PC-3 (cell line): ENCODE measurements at regions not wholly inside any gene's neighbourhood (a gene's known extent, or its start where the extent isn't known, plus 50 kb on each side); places are given as distances from the start of the nearest gene placed in this dataset.

ENCODE experiments used
- ATAC-seq: fragments of 200-7000 bp; cut with Tn5 transposase; 2 replicates; pipeline ENCODE4 v1.9.1; 2020; ENCODE audit warnings: mild to moderate bottlenecking, moderate library complexity
- BruUV-seq: library from RNA; stranded (reverse); fragments of 400-500 nt; replicated peaks from 2 replicates; lab custom pipeline; 2021; lab: Mats Ljungman, UMichigan
- CTCF ChIA-PET: fragments of 300-600 bp; sonication (Branson Sonifier 250); formaldehyde crosslinking; loops from one replicate; lab custom pipeline; 2022; ENCODE audit warnings: antibody characterized with exemption; lab: Charles Lee
- POLR2A ChIA-PET: fragments of 300-600 bp; sonication (Branson Sonifier 250); formaldehyde crosslinking; loops from one replicate; lab custom pipeline; 2022; ENCODE audit warnings: antibody characterized with exemption; ENCODE audit not compliant: unreplicated experiment; lab: Charles Lee
- DNase-seq: peaks from one replicate; pipeline ENCODE4 v3.0.0-alpha.2; 2015
- H2AFZ ChIP-seq: fragments of 300-600 bp; sonication (generic); 2 replicates; pipeline ENCODE4 v1.6.0; 2016; ENCODE audit warnings: antibody characterized with exemption, low read length
- H3F3A ChIP-seq: fragments of 300-600 bp; sonication (generic); one replicate; pipeline ENCODE4 v1.6.0; 2017; ENCODE audit warnings: antibody characterized with exemption, low read length, control low read depth, mild to moderate bottlenecking; ENCODE audit not compliant: unreplicated experiment
- H3K27ac ChIP-seq: fragments of 300-600 bp; sonication (generic); 2 replicates; pipeline ENCODE4 v1.5.1; 2016; ENCODE audit warnings: mild to moderate bottlenecking, low read length
- H3K27me3 ChIP-seq: fragments of 300-600 bp; sonication (generic); 2 replicates; pipeline ENCODE4 v1.6.1; 2016; ENCODE audit warnings: low read length, mixed read lengths
- H3K36me3 ChIP-seq: fragments of 300-600 bp; sonication (generic); 2 replicates; pipeline ENCODE4 v1.6.1; 2016; ENCODE audit warnings: low read depth, mixed run types, low read length, mixed read lengths
- H3K4me1 ChIP-seq: fragments of 300-600 bp; sonication (generic); 2 replicates; pipeline ENCODE4 v1.5.1; 2016; ENCODE audit warnings: low read length; ENCODE audit not compliant: insufficient read depth
- H3K4me2 ChIP-seq: fragments of 300-600 bp; sonication (generic); 2 replicates; pipeline ENCODE4 v1.6.0; 2016; ENCODE audit warnings: low read length
- H3K4me3 ChIP-seq: fragments of 300-600 bp; sonication (generic); 2 replicates; pipeline ENCODE4 v1.5.1; 2016; ENCODE audit warnings: mild to moderate bottlenecking, low read length, mixed read lengths
- H3K79me2 ChIP-seq: fragments of 300-600 bp; sonication (generic); 2 replicates; pipeline ENCODE4 v1.6.1; 2017; ENCODE audit warnings: low read length, mixed read lengths
- H3K9ac ChIP-seq: fragments of 300-600 bp; sonication (generic); 2 replicates; pipeline ENCODE4 v1.6.0; 2016; ENCODE audit warnings: mild to moderate bottlenecking, low read length
- H3K9me2 ChIP-seq: fragments of 300-600 bp; sonication (generic); replicated peaks from 2 replicates; pipeline ENCODE4 v1.6.1; 2016; ENCODE audit warnings: mixed run types, low read length, mixed read lengths
- H3K9me3 ChIP-seq: fragments of 300-600 bp; sonication (generic); 2 replicates; pipeline ENCODE4 v1.6.1; 2016; ENCODE audit warnings: low read length, mixed read lengths
- H4K20me1 ChIP-seq: fragments of 300-600 bp; sonication (generic); 2 replicates; pipeline ENCODE4 v1.6.1; 2016; ENCODE audit warnings: low read length, mixed read lengths
- CTCF ChIP-seq: fragments of 300-600 bp; sonication (generic); conservative IDR thresholded peaks from 2 replicates; pipeline ENCODE4 v1.5.1; 2017; ENCODE audit warnings: antibody characterized with exemption, low read depth, mild to moderate bottlenecking, low read length
- EZH2 ChIP-seq: fragments of 300-600 bp; sonication (generic); IDR thresholded peaks from one replicate; pipeline ENCODE4 v1.6.1; 2017; ENCODE audit warnings: antibody characterized with exemption, mild to moderate bottlenecking, low read length; ENCODE audit not compliant: unreplicated experiment
- EZH2phosphoT487 ChIP-seq: fragments of 300-600 bp; sonication (generic); IDR thresholded peaks from 2 replicates; pipeline ENCODE4 v1.6.1; 2018; ENCODE audit warnings: mild to moderate bottlenecking, antibody characterized with exemption, low read length, borderline replicate concordance
- intact Hi-C: fragments of 100-400 bp; cut with micrococcal nuclease; formaldehyde crosslinking; loops from 2 replicates; pipeline ENCODE4 v1.9.0; 2023

- Histone ChIP-seq H4K20me1 (no peaks in the 10 kb centered on the region), H3K79me2 (no peaks in the 10 kb centered on the region), H3K9ac (no peak overlapping the region), H3F3A (no peaks in the 10 kb centered on the region), H3K36me3 (no peaks in the 10 kb centered on the region), H2AFZ (no peak overlapping the region), H3K4me2 (no peak overlapping the region), H3K9me3 (no peaks in the 10 kb centered on the region), H3K27me3 (no peaks in the 10 kb centered on the region), H3K4me1 (no peaks in the 10 kb centered on the region), H3K27ac (no peak overlapping the region), H3K9me2 (no peaks in the 10 kb centered on the region), H3K4me3 (no peak overlapping the region)
- DNase-seq, result no peak
- ChIA-PET CTCF (no interaction called here), POLR2A (no interaction called here)
- ATAC-seq, result no peak
- no TSS peak for BruUV-seq
- TF ChIP-seq EZH2phosphoT487, result no peak
- no peak for TF ChIP-seq CTCF
- TF ChIP-seq EZH2, result no peak
- intact Hi-C loops, result no loop called here
Observed at GRCh38 chr5:118070041-118070440, 918.3 kb downstream of the DTWD2 start.

- DNase-seq, result no peak
Observed at GRCh38 chr5:118069452-118069851, 918.9 kb downstream of the DTWD2 start.

More at GRCh38 chr5:118069452-118069851, 918.9 kb downstream of the DTWD2 start:
- no TSS peak for BruUV-seq
- Histone ChIP-seq H4K20me1 (no peaks in the 10 kb centered on the region), H3K9me3 (no peaks in the 10 kb centered on the region), H3K4me1 (no peaks in the 10 kb centered on the region), H3K9ac (no peak overlapping the region), H3K27me3 (no peaks in the 10 kb centered on the region), H3K4me2 (no peak overlapping the region), H2AFZ (no peak overlapping the region), H3K79me2 (no peaks in the 10 kb centered on the region), H3K4me3 (no peak overlapping the region), H3K36me3 (no peaks in the 10 kb centered on the region), H3K27ac (no peak overlapping the region), H3K9me2 (no peaks in the 10 kb centered on the region), H3F3A (no peaks in the 10 kb centered on the region)
- intact Hi-C loops, result no loop called here
- CTCF ChIA-PET, result no interaction called here
- ATAC-seq, result no peak
- POLR2A ChIA-PET, result no interaction called here
- TF ChIP-seq CTCF, result no peak
- TF ChIP-seq EZH2, result no peak
- no peak for TF ChIP-seq EZH2phosphoT487
